GM03348 (cell line): ENCODE measurements at regions not wholly inside any gene's neighbourhood (a gene's known extent, or its start where the extent isn't known, plus 50 kb on each side); places are given as distances from the start of the nearest gene placed in this dataset.

Experiments
- DNase-seq: peaks from one replicate; pipeline ENCODE4 v3.0.0; 2012; ENCODE audit warnings: low spot score

- no peak for DNase-seq
These were observed 785.4 kb downstream of the NR2F1-AS1 start for GRCh38 chr5:92795633-92796032.

- no peak for DNase-seq
These were observed 801.0 kb downstream of the NR2F1-AS1 start for GRCh38 chr5:92780057-92780456.

GRCh38 chr5:92779536-92779935 lies 801.5 kb downstream of the NR2F1-AS1 start:
- DNase-seq, result no peak

DNA sequence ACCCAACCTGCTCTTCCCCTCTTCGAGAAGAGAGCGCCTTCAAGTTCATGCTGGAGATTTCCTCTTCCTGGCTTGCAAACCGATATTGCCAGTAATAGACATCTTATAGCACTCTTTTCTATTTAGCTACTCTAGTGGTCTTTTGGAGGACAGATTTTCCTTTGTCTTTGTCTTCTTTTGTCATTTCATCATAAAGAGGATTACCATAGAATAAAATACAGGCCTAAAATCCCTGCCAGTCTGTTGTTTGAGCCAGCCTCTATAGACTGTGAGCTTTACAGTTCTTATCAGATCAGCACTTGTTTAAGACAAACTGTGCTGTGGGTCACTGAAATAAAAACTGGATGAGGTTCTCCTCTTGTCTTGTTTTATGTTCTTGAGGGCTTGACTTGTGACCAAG lies 802.8 kb downstream of the NR2F1-AS1 start:
- DNase-seq, result no peak

DNA sequence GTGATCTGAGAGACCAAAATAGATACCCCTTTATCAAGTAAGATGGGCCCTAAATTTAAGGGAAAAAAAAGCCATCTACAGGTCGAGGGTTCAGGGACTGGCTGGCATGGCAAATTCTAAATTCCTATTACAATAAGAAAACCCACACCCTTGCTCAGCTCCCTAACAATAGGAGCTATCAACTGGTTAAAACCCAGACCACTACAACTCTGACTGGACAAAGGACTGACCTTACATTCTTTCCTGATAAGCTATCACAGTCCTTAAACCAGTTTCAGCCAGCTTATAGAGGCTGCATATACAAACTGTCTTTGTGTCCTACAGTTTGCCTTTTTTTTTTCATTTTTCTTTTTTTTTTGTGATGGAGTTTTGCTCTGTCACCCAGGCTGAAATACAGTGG lies 803.6 kb downstream of the NR2F1-AS1 start:
- DNase-seq, result no peak

DNA sequence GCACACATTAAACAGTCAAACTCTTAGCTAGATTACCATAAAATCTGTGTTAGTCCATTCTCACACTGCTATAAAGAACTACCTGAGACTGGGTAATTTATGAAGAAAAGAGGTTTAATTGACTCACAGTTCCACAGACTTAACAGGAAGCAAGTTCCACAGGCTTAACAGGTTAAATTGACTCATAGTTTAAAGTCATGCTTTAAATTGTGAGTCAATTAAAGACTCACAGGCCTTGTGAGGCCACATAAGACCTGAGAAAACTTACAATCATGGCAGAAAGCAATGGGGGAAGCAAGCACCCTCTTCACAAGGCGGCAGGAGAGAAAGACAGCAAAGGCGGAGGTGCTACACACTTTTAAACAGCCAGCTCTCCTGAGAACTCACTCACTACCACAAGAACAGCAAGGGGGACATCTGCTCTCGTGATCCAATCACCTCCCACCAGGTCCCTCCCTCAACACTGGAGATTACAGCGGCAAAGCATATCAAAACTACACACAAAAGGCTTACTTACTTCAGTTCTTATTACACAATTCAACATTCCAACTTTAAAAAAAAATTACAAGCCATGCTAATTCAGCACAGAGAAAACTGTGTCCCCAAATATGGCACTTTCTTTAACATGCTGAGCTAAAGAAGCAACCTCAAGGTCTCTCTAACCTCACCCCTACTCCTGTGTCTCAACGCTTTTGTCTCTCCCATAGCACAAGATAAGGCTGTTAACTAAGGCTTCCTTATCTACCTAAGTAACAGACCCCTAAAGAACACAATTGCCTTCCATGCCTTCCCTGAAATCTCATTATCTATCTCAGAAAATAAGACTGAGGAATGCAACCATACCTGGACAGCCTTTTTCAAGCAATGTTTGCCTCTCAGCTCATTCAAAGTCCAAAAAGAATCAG lies 805.1 kb downstream of the NR2F1-AS1 start:
- no peak for DNase-seq

GRCh38 chr5:92769978-92770377 lies 811.0 kb downstream of the NR2F1-AS1 start:
- DNase-seq, result peak; percentile 5

DNA sequence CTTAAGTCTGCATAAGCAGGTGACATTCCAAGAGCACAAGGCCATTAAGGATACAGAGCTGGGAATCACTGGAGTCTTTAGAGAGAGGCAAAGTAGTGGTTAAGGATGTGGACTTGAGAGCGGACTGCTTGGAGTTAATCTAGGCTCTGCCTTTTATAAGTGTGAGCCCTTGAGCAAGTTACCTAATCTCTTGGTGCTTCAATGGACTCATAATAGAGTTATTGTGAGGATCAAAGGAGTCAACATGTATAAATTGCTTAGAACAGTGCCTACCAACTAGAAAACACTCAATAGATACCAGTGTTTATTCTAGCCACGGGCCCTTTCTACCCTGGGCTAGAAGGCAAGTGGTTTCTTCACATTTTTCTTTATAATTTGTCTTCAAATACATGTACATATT lies 819.4 kb downstream of the NR2F1-AS1 start:
- no peak for DNase-seq

DNA sequence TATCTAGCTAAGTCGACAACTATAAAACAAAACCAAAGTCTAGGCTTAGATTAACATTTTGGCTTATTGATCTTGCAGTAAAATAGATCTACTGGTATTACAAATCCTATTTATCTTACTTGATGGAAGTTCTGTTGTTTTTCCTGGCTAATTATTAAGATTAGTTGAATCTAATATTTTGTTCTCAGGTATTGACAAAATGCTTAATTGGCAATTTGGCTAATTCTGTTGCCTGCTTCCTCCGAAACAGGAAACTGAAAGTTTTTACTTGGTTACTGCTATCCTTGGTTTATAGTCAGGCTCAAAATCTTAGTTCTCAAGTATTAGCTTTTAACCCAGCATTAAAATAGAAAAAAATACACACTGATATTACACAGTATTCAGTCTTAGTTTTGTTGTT lies 820.5 kb downstream of the NR2F1-AS1 start:
- DNase-seq, result no peak

DNA sequence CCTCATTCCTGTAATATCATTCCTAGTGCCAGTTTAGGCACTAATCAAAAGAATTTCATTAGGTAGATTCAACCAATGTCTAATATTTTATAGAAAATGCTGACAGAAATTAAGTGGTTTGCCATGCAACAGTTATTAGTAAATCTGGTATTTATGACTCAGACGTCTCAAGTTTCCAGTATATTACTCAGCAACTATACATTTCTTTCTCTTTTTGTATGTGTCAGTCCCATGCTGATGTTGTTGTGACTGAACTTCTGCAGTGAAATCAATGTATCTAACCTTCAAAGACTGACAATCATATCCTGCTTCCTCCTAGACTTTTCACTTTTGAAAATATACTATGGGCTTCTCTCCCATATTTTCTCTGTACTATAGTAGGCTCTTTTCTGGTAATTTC lies 822.5 kb downstream of the NR2F1-AS1 start:
- peak; percentile 32 for DNase-seq

DNA sequence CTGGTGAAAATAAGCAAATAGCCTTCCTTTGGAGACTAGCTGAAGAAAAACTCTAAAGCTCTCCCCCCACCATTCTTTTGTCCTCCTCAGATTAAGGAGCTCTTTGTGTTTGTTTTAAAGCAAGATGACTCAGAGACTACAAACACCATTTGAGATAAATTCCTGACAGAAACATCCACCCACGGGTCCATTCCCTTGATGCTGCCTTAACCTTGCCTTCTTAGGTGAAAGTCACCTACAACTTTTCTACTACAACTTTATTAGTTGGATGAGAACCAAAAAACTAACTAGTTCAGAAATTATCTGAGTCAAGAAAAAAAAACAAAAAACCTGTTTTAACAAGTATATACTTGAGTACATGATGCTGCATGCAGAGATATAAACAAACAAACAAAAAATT lies 831.1 kb downstream of the NR2F1-AS1 start:
- no peak for DNase-seq

DNA sequence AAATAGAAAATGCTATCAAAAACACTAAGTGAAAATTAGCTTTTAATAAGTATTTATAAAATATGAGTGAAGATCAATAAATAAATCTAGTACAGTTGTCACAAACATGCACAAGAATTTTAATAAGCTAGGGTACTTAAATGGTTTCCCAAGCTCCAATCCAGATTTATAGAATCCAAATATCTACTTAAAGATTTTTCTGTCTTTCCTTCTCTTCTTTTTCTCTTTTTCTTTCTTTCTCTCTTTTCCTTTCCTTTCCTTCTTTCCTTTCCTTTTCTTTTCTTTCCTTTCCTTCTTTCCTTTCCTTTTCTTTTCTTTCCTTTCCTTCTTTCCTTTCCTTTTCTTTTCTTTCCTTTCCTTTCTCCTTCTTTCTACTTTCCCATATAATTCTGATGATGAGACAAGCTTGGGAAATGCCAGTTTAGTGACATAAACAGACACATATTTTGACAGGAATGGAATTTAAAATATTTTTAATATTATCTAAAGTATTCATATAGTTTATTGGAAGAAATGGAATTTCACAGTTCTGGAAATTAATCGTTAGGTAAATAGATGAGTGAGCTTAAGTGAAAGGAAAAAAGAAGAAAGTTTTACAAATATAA lies 832.8 kb downstream of the NR2F1-AS1 start:
- DNase-seq, result no peak

DNA sequence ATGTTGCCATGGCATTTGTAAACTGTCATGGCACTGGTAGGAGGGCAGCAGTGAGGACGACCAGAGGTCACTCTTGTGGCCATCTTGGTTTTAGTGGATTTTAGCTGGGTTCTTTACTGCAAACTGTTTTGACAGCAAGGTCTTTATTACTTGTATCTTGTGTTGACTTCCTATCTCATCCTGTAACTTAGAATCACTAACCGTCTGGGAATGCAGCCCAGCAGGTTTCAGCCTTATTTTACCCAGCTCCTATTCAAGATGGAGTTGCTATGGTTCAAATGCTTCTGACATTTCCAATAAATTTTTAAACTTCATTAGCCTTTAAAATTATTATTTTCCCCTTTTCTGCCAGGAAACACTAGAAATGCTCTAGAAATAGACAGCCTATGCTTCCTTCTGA lies 839.1 kb downstream of the NR2F1-AS1 start:
- no peak for DNase-seq

DNA sequence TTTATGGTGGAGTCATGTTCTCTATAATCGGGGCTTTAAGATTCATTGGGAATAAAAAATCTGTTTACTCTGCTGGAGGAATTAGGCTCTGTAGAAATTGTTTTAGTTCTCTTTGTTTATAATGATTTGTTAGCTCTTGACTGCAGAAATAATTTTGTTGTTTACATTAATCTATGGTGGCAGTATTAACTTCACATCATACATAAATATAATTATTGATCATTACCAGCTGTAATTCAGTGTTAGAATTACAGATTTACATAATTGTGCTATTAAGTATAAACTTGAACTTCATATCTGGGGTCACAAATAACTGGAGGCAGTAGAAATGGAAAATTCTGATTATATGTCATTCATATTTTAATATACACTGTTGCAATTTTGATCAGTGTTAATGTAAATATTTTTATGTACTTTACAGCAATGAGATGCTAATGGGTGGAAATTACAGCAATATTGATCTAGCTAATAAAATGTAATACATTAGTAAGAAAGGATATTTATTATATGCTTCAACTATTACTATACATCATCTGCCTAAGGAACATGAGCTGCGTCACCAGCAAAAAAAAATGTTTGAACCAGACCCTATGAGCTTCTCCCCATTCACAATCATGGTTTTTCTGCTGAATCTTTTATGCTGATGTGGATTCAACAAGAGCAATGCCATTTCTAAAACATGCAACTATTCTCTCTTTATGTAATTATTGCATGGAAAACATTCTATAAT lies 846.6 kb downstream of the NR2F1-AS1 start:
- DNase-seq, result no peak

- no peak for DNase-seq
These were observed 850.5 kb downstream of the NR2F1-AS1 start for GRCh38 chr5:92730486-92730885.

DNA sequence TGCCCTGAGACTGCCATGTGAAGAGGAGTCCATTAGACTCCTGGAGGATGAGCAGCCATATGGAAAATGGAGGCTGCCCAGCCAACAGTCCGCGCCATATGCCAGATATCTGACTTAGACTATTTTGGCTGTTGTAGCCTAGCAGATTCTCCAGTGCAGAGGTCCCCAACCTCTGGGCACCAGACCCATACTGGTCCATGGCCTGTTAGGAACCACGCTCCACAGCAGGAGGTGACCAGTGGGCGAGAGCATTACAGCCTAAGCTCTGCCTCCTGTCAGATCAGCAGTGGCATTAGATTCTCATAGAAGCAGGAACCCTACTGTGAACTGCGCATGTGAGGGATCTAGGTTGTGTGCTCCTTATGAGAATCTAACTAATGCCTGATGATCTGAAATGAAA lies 851.9 kb downstream of the NR2F1-AS1 start:
- no peak for DNase-seq

DNA sequence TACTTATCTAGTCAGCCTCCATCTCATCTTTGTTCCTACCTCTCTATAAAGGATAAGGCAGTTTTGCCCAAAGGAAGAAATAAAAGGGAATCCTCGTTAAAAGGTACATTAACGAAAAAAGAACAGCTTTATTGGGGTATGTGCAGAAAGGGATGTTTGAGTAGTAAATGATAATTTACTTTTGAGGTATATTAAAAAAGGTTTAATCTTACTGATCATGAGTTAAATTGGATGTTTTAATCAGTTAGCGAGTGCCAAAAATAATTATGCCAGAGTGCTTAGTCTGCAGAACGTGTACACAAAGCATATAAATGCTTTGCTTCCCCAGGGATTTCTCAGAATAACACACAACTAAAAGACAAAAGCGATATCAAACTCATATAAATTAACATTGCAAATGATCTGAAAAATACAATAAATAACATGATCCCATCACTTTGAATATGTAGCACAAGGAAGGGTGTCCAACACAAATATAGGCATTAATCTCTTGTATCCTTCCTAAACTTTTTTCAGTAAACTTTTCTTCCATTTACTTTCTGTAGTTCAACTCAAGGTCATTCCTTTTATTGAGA lies 865.0 kb downstream of the NR2F1-AS1 start:
- DNase-seq, result no peak

- no peak for DNase-seq
These were observed 867.2 kb downstream of the NR2F1-AS1 start for GRCh38 chr5:92713826-92714225.

DNA sequence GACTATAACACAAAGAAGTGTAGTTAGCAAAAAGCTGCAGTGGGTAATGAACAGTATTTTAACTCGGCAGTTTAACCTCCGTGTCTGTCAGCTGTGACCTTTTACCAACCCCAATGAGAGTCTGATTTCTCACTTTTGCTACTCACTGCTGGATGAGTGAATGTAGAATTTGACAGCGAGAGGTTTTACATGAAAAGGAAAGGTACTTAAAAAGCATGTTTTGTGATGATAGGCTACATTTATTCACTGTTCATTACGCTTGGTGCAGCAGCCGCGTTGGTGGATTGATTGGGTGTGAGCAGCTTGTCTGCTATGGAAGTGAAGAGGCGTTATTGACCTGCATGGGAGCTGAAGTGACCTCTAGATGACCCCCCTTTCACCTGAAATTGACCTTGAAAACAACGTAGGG lies 867.7 kb downstream of the NR2F1-AS1 start:
- DNase-seq, result no peak

DNA sequence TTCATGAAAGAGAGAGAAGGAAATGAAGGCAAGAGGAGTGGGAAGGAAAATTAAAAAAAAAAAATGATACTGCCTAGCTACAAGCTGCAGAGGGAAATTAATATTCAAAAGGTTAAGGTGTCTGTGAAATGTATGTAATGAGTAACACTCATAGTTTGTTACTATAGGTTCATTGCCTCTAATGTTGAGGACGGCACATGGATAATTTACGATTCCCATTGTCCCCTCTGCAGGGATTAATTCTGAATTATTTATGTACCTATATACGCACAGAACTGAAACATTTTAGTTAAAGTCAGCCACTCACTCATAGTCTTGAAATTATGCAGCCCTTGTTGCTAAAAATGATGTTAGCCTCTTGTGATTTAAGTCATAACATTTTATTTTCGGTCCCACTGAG lies 869.1 kb downstream of the NR2F1-AS1 start:
- DNase-seq, result no peak

DNA sequence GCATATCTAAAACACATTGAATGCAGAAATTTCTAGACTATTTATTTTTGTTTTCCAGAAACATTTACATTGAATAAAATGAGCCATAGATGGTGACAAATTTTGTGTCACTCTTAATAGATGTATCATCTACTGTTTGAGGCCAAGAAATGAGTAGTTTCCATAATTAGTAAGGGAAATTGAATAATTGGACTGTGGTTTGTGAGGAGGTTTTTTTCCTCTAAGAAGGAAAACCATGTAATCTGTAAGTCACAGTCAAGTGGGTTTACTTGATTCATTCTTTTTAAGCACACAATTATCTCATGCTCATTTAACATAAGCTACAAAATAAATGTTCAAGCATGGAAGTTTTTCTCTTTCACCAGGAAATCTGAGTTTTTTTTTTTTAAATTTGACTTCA lies 876.4 kb downstream of the NR2F1-AS1 start:
- DNase-seq, result no peak

DNA sequence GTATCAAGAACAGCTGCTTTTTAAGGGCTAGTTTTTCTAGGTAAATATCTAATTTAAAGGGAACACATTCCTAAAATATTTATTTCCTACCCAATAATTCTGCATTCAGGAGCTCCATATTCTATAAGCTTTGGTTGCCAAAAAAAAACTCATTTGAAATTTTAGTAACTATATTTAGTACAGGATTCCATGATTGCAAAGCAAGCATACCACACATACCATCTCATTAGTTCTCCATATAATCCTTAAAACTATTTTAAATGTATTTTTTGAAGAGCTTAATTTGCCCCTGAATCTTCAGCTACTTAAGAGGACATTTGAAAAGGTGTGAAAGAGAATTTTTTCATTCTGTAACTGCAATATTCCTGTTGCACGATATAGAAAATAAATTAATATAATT lies 877.0 kb downstream of the NR2F1-AS1 start:
- DNase-seq, result peak; percentile 2
